KMS-11 (cell line): ENCODE measurements at regions not wholly inside any gene's neighbourhood (a gene's known extent, or its start where the extent isn't known, plus 50 kb on each side); places are given as distances from the start of the nearest gene placed in this dataset.

Source experiments
- H2AFZ ChIP-seq: fragments of 200-600 bp; sonication (generic); 2 replicates; pipeline ENCODE4 v1.6.1; 2016; ENCODE audit warnings: antibody characterized with exemption, mixed run types, low read depth
- H3K27ac ChIP-seq: fragments of 200-600 bp; sonication (generic); 2 replicates; pipeline ENCODE4 v1.6.1; 2016; ENCODE audit warnings: mild to moderate bottlenecking, mixed run types
- H3K27me3 ChIP-seq: fragments of 200-600 bp; sonication (generic); 2 replicates; pipeline ENCODE4 v1.6.1; 2017; ENCODE audit warnings: mild to moderate bottlenecking, low read depth, mixed run types, moderate library complexity; ENCODE audit not compliant: insufficient read depth
- H3K36me3 ChIP-seq: fragments of 200-600 bp; sonication (generic); 2 replicates; pipeline ENCODE4 v1.6.1; 2017; ENCODE audit warnings: mild to moderate bottlenecking, mixed run types; ENCODE audit not compliant: insufficient read depth
- H3K4me1 ChIP-seq: fragments of 200-600 bp; sonication (generic); 2 replicates; pipeline ENCODE4 v1.6.1; 2016; ENCODE audit warnings: mild to moderate bottlenecking, low read depth, mixed run types; ENCODE audit not compliant: poor library complexity, severe bottlenecking
- H3K4me2 ChIP-seq: fragments of 200-600 bp; sonication (generic); 2 replicates; pipeline ENCODE4 v1.7.0; 2016; ENCODE audit warnings: mild to moderate bottlenecking, mixed run types
- H3K4me3 ChIP-seq: fragments of 200-600 bp; sonication (generic); IDR thresholded peaks from 2 replicates; pipeline ENCODE4 v1.6.1; 2017; ENCODE audit warnings: low read depth, low read length, mixed read lengths; ENCODE audit not compliant: insufficient read depth
- H3K79me2 ChIP-seq: fragments of 200-600 bp; sonication (generic); 2 replicates; pipeline ENCODE4 v1.6.1; 2016; ENCODE audit warnings: low read depth, mixed run types; ENCODE audit not compliant: insufficient read depth
- H3K9ac ChIP-seq: fragments of 200-600 bp; sonication (generic); 2 replicates; pipeline ENCODE4 v1.6.1; 2016; ENCODE audit warnings: mild to moderate bottlenecking, mixed run types
- H4K20me1 ChIP-seq: fragments of 200-600 bp; sonication (generic); 2 replicates; pipeline ENCODE4 v1.6.1; 2016; ENCODE audit warnings: mild to moderate bottlenecking, mixed run types; ENCODE audit not compliant: insufficient read depth
- CTCF ChIP-seq: fragments of 200-600 bp; sonication (generic); conservative IDR thresholded peaks from 2 replicates; pipeline ENCODE4 v1.6.1; 2017; ENCODE audit warnings: low read depth, mild to moderate bottlenecking, antibody characterized with exemption, low read length, moderate library complexity, mixed read lengths

DNA sequence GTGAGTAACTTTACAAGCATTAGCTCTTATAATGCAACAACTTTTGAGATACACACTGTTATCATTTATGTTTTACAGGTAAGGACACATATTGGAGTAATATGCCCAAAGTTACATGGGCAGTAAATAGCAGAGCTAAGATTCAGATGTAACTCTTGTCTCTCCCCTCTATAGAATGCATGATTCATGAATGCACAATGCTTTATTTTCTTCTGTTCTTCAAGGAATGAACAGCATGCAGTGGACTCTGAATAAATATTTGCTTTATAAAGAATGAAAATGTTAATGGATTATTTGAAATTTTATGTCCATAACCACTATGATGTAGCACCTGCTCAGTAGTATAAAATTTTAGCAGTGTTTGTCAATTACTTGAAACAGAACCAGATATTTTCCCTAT lies 629.5 kb downstream of the KCTD16 start:
- TF ChIP-seq CTCF = no peak
- Histone ChIP-seq H4K20me1 (no peaks in the 10 kb centered on the region), H3K27ac (no peak overlapping the region), H3K4me2 (no peak overlapping the region), H3K9ac (no peak overlapping the region), H3K36me3 (no peaks in the 10 kb centered on the region), H3K79me2 (no peaks in the 10 kb centered on the region), H2AFZ (no peak overlapping the region), H3K4me3 (no peak overlapping the region), H3K4me1 (no peaks in the 10 kb centered on the region), H3K27me3 (no peaks in the 10 kb centered on the region)

- Histone ChIP-seq H3K79me2 (no peaks in the 10 kb centered on the region), H3K4me3 (no peak overlapping the region), H3K4me2 (no peak overlapping the region), H3K4me1 (no peaks in the 10 kb centered on the region), H3K27ac (no peak overlapping the region), H3K9ac (no peak overlapping the region), H4K20me1 (no peaks in the 10 kb centered on the region), H3K36me3 (no peaks in the 10 kb centered on the region), H3K27me3 (no peaks in the 10 kb centered on the region), H2AFZ (no peak overlapping the region)
- TF ChIP-seq CTCF = no peak
Measured at GRCh38 chr5:144798595-144798994, 627.9 kb downstream of the KCTD16 start.

DNA sequence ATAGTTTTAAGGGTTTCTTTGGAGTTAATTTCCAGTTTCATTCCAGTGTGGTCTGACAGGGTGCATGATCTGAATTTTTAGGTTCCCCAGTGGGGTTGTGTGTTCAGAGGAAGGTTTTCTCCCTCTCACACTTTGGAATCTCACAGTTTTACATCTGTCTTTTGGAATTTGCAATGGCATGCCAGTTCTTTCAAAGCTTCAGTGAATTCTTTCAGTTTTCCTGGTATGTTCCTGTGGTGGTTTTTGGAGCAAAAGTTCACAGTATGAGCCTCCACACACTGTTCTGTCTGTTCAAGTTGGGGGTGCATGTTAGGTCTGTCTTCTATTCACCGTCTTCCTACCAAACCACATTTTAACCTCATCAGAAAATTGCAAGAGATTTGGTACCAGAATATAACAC lies 624.2 kb downstream of the KCTD16 start:
- Histone ChIP-seq H3K27ac (no peak overlapping the region), H3K27me3 (no peaks in the 10 kb centered on the region), H3K79me2 (no peaks in the 10 kb centered on the region), H3K36me3 (no peaks in the 10 kb centered on the region), H3K4me2 (no peak overlapping the region), H3K4me1 (no peaks in the 10 kb centered on the region), H2AFZ (no peak overlapping the region), H3K4me3 (no peak overlapping the region), H4K20me1 (no peaks in the 10 kb centered on the region), H3K9ac (no peak overlapping the region)
- TF ChIP-seq CTCF = no peak

DNA sequence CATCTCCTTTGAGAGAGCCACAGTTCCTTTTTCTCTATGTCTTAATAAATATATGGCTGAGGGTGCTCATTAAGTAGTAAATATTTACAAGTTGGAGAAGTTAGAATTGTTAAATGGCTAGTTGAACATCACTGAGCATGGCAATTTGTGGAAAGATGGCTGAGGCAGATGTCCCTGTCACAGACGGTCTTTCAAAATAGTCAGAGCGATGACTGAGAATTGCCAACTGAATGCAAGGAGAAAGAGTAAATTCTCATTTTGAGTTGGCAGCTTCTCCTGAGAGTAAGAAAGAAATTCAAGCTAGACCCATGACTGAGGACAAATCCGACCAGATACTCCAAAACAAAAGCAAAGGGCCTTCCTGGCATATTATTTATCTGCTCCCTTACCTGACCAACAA lies 617.9 kb downstream of the KCTD16 start:
- H4K20me1 ChIP-seq = no peaks in the 10 kb centered on the region
- H3K27me3 ChIP-seq = no peaks in the 10 kb centered on the region
- H3K36me3 ChIP-seq = no peaks in the 10 kb centered on the region
- no peaks in the 10 kb centered on the region for H3K4me1 ChIP-seq
- no peak overlapping the region for H3K9ac ChIP-seq
- no peaks in the 10 kb centered on the region for H3K79me2 ChIP-seq
- no peak overlapping the region for H2AFZ ChIP-seq
- no peak overlapping the region for H3K4me3 ChIP-seq
- TF ChIP-seq CTCF = no peak
- H3K27ac ChIP-seq = no peak overlapping the region
- H3K4me2 ChIP-seq = no peak overlapping the region

- Histone ChIP-seq H3K27me3 (no peaks in the 10 kb centered on the region), H3K36me3 (no peaks in the 10 kb centered on the region), H3K27ac (no peak overlapping the region), H4K20me1 (no peaks in the 10 kb centered on the region), H3K4me1 (no peaks in the 10 kb centered on the region), H2AFZ (no peak overlapping the region), H3K4me3 (no peak overlapping the region), H3K4me2 (no peak overlapping the region), H3K79me2 (no peaks in the 10 kb centered on the region), H3K9ac (no peak overlapping the region)
- no peak for TF ChIP-seq CTCF
Measured at GRCh38 chr5:144788046-144788445, 617.4 kb downstream of the KCTD16 start.
